ENCODE measurements at regions not wholly inside any gene's neighbourhood (a gene's known extent, or its start where the extent isn't known, plus 50 kb on each side); places are given as distances from the start of the nearest gene placed in this dataset.

DNA sequence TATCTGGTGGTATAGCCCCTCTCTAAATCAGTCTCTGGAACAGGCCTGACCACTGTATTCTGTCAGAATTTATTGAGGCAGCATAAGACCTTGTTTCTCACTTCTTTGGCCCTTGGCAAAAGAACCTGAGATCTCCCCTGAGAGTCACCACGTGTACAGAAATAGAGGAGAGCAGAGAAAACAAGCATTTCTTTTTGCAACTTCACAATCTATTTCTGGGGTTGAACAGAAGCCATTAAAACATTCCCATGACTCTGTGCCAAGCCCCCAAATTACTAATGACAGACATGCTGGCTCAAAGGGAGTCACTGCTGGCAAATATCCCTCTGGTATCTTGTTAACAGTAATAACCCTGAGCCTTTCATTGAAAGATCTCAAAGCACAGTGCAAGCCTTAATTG, 395.3 kb downstream of the MAFB start:
- DNase-seq (ENCODE audit: extremely low spot score in 2 of 2) = no peak
- Histone ChIP-seq H3K36me3 (no peaks in the 10 kb centered on the region), H3K4me3 (no peak overlapping the region), H3K9me3 (no peaks in the 10 kb centered on the region), H3K4me1 (peaks cover 11% of the 10 kb centered on the region), H3K27me3 (no peaks in the 10 kb centered on the region), H3K27ac (peak overlapping the region; percentile 2)
- intact Hi-C loops (cut with DNase I) = loop anchor here (10.0 kb wide), 1 partner anchor 1349 kb away; no protein-coding TSS in a partner anchor
- TF ChIP-seq POLR2AphosphoS5 (IDR thresholded peaks at IDR 0.05; ENCODE audit: insufficient read depth in 1 of 2, low read depth in 1 of 2) (no peak), POLR2A (IDR thresholded peaks at IDR 0.05) (no peak)
- TF ChIP-seq, protein P1, sequence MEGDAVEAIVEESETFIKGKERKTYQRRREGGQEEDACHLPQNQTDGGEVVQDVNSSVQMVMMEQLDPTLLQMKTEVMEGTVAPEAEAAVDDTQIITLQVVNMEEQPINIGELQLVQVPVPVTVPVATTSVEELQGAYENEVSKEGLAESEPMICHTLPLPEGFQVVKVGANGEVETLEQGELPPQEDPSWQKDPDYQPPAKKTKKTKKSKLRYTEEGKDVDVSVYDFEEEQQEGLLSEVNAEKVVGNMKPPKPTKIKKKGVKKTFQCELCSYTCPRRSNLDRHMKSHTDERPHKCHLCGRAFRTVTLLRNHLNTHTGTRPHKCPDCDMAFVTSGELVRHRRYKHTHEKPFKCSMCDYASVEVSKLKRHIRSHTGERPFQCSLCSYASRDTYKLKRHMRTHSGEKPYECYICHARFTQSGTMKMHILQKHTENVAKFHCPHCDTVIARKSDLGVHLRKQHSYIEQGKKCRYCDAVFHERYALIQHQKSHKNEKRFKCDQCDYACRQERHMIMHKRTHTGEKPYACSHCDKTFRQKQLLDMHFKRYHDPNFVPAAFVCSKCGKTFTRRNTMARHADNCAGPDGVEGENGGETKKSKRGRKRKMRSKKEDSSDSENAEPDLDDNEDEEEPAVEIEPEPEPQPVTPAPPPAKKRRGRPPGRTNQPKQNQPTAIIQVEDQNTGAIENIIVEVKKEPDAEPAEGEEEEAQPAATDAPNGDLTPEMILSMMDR (IDR thresholded peaks at IDR 0.05) = no peak

DNA sequence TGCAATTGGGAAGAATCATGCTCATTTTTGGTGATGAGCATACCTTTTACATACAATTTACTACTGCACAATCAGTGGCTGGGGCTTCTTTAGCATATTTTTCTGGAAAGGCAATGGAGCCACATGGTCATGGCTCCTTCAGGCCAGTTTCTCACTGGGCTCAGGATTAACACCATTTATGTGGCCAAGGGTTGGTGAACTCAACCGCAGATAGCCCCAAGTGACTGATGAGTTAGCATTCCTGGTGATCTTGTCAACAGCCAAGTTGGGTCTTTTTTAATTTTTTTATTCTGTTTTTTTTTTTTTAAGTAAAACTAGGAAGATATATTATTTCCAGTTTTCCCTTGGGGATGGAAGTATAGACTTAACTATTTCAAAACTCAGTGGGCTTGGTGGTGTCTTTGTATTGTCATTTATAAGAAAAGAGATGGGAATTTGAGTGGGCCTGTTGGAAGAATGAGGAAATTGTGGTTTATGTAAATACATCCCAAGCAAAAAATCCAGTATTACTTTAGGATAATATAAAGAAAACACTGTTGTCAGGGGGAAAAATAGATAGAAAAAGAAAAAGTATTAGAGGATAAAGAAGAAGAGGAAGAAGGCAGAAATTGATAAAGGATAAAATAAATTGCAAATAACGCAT, 397.4 kb downstream of the MAFB start:
- Histone ChIP-seq H3K27me3 (no peaks in the 10 kb centered on the region), H3K27ac (no peak overlapping the region), H3K4me3 (no peak overlapping the region), H3K9me3 (no peaks in the 10 kb centered on the region), H3K36me3 (no peaks in the 10 kb centered on the region), H3K4me1 (peaks cover 22% of the 10 kb centered on the region)
- DNase-seq (ENCODE audit: extremely low spot score in 2 of 2) = no peak
- no peak for TF ChIP-seq POLR2A (IDR thresholded peaks at IDR 0.05)
- TF ChIP-seq, protein P1 (IDR thresholded peaks at IDR 0.05) = no peak
- TF ChIP-seq POLR2AphosphoS5 (IDR thresholded peaks at IDR 0.05; ENCODE audit: insufficient read depth in 1 of 2, low read depth in 1 of 2) = no peak
- intact Hi-C loops (cut with DNase I) = loop anchor here (10.0 kb wide), 1 partner anchor 1347 kb away; no protein-coding TSS in a partner anchor

DNA sequence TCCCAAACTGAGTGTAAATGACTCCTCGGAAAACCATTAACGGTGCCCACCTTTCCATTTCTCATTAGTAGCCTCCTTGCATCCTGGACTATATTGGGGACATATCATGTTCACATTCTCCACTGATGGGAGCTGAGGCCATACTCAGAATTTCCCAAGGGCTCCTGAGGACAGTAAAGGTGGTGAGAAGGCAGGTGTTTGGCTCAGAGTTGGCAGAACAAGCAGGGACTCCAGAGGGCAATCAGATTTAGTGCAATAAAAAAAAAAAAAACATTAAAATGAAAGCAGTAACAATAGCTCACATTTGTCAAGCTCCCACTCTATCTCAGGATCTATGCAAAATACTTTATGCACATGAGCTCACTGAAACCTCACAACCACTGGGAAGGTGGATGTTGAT, 401.4 kb downstream of the MAFB start:
- DNase-seq (ENCODE audit: extremely low spot score in 2 of 2) = no peak
- Histone ChIP-seq H3K4me1 (peaks cover 28% of the 10 kb centered on the region), H3K36me3 (no peaks in the 10 kb centered on the region), H3K4me3 (no peak overlapping the region), H3K27me3 (no peaks in the 10 kb centered on the region), H3K9me3 (no peaks in the 10 kb centered on the region), H3K27ac (no peak overlapping the region)
- intact Hi-C loops (cut with DNase I) = no loop called here
- TF ChIP-seq POLR2A (IDR thresholded peaks at IDR 0.05) = no peak
- TF ChIP-seq POLR2AphosphoS5 (IDR thresholded peaks at IDR 0.05; ENCODE audit: insufficient read depth in 1 of 2, low read depth in 1 of 2) = no peak
- TF ChIP-seq, protein P1 (IDR thresholded peaks at IDR 0.05) = no peak

DNA sequence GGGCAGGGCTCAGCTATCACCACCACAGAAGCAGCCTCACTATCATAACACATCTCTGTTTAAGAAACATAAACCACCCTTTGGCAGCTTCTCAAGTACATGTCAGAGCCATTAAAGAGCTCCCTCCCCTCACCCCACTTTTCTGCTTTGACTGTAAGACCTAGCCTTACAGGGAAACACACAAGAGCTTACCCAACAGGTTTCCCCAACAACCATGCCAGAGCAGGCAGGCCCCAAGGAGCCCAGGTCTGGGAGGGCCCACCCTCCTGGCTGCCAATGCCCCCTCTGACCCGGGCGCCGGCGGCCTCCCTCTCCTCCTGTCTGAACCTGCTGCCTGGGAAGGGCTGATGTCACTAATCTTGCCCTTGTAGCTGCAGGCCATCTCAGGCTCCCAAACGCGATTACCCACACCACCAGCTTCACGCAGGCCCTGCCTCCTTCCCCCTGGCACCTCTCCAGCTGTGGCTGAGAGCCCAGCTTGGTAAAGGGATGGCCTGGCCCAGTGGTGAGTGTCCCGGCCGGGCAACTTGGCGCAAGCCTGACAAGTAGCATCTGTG, 402.0 kb downstream of the MAFB start:
- Histone ChIP-seq H3K27ac (no peak overlapping the region), H3K36me3 (no peaks in the 10 kb centered on the region), H3K4me3 (no peak overlapping the region), H3K4me1 (peaks cover 34% of the 10 kb centered on the region), H3K27me3 (no peaks in the 10 kb centered on the region), H3K9me3 (no peaks in the 10 kb centered on the region)
- TF ChIP-seq POLR2A (IDR thresholded peaks at IDR 0.05) = no peak
- peak; percentile 14 to 36 for TF ChIP-seq POLR2AphosphoS5 (IDR thresholded peaks at IDR 0.05; ENCODE audit: insufficient read depth in 1 of 2, low read depth in 1 of 2)
- no peak for DNase-seq (ENCODE audit: extremely low spot score in 2 of 2)
- intact Hi-C loops (cut with DNase I) = no loop called here

DNA sequence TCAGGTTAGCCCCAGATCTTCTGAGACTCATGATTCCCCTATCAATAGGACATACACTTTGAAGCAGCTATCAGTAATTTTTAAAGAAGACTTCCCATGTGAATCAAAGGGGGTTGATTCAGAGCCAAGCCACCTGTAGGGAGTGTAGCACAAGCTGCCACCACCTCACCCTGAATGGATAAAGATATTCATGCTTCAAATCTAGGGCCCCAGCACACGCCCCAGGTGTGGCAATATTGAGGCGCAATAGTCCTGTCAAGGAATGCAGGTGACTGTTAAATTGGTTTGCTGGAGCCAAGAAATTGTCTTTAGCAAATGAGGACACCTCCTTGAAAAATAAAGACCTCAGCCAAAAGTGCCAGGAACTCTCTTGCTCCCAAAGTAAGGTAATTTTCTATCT, 404.4 kb downstream of the MAFB start:
- Histone ChIP-seq H3K27me3 (no peaks in the 10 kb centered on the region), H3K4me3 (no peak overlapping the region), H3K9me3 (no peaks in the 10 kb centered on the region), H3K27ac (no peak overlapping the region), H3K36me3 (no peaks in the 10 kb centered on the region), H3K4me1 (peaks cover 47% of the 10 kb centered on the region)
- no peak for DNase-seq (ENCODE audit: extremely low spot score in 2 of 2)
- intact Hi-C loops (cut with DNase I) = no loop called here
- TF ChIP-seq POLR2A (IDR thresholded peaks at IDR 0.05) (no peak), POLR2AphosphoS5 (IDR thresholded peaks at IDR 0.05; ENCODE audit: insufficient read depth in 1 of 2, low read depth in 1 of 2) (no peak)
- TF ChIP-seq, protein P1 (IDR thresholded peaks at IDR 0.05) = no peak
